ENCODE measurements at regions not wholly inside any gene's neighbourhood (a gene's known extent, or its start where the extent isn't known, plus 50 kb on each side); places are given as distances from the start of the nearest gene placed in this dataset.

DNA sequence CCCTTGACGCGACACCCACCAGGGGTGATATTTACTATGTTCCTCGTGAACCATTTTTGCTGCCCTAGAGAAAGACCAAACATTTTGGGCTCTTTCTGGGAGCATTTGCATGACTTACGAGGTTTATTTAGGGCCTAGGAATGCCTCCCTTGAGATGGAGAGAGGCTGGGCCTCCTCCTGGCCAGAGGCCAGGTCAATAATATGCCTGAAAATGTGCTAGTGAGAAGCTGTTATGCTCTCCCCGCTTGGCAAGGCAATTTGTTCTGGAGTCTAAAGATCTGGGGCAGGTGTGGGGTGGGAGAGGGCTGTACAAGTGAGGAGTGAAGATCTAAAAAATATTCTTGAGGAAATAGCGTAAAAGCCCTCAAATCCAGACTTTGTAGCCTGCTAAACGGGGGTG is 587.3 kb upstream of the CDH5 start:
- no peak for DNase-seq

DNA sequence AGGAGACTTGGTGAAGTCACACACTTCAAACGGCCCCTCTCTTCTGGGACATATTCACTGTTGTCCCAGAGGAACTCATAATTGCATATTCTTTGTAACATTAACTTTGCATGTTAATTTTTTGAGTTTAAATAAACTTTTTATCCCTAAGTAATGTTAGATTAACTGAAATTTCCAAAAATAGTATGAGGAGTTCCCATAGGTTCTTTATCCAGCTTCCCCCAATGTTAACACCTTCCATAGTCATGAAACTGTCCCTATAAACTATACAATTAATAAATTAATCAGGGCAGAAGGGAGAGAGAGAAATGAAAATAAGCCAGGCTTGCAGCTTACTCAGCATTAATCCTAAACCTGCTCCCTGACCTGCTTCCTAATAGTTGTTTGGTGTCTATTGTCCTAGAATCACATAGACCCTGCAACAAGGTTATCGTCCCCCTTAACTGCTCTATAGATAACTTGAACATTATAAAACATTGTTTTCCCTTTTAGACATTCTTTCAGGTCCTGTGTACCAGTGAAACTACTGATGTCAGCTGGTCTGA is 589.8 kb upstream of the CDH5 start:
- no peak for DNase-seq

DNA sequence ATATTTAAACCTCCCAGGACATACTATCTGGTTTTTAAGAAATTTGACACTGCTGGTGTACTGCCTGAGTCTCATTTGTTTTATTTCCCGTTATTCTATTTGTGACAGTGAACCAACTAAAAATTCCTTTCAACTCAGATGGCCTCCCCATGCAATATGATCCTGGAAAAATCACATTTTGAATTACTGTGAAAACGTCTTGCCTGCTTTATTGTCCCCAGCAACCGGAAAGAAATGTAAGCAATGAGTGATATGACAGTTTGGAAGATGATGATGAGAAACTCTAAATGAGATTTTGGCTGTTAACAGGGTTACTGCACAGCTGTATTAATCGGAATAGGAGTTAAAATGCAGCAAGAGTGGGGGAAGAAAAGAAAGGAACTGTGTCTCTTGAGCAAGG is 590.7 kb upstream of the CDH5 start:
- no peak for DNase-seq

DNA sequence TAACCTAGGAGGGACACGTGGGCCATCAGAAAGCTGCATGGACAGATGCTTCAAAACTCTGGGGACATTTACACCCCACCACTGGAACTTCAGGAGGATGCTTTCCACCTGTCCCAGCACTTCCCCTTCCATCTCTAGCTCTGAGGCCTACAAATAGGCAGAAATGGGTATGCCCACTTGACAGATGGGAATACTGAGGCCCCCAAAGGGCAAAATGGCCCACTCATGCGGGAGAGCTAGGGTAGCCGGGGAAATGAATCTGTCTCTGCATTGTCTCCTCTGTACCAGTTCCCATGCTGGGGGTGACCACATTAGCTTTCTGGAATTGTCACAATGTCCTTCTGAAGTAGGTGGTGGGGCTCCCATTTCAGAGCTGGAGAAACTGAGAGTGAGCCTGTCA is 592.1 kb upstream of the CDH5 start:
- DNase-seq = no peak

DNA sequence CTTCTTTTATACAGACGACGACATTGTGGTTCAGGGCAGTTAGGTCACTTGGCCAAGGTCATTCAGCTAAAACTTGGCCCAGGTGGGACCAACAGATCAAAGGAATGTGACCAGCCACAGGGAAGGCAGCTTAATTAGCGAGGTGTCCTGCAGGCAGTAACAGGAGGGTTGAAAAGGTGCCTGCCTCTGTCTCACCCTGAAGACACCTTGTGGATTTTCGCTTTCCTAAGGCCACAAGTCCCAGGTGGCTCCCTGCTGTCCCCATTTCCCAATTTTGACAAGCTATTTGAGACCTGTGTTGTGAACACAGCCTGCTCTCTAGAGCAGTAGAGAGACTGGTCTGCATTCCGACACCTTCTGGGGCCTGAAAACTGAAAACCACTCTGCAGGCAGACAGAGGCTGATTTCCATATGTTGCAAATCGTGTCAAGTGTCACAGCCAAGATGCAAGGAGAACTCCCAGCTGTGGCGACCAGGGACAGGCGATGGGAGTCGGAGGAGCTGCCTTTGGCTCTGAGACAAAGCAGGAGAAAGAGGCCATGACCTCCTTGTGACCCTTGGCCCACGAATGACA is 593.1 kb upstream of the CDH5 start:
- no peak for DNase-seq

DNA sequence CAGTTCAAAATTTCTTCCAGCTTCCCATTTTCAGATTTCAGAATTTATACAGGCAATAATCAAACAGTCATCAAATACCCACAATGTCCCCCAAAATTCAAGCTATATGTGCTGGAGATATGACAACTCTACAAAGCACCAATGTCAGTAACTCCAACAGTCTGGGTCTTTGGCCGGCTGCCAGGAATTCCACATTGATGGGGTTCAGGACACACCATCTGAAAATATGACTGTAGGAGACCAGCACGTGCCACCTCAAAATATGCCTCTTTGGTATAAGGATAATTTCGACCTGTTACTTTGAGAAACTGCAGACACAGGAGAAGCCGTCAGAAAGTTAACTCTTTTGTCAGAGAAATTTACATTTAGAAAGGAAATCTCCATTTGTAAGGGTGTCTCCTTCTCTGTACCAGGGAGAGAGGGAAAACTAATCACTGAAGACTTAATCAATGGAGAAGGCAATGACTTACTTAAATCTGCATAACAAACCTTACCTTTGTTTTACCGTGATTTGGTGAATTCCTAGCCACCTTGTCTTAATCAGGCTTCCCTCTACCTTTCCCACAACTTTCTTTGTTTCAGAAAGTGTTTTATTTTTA is 594.3 kb upstream of the CDH5 start:
- no peak for DNase-seq

DNA sequence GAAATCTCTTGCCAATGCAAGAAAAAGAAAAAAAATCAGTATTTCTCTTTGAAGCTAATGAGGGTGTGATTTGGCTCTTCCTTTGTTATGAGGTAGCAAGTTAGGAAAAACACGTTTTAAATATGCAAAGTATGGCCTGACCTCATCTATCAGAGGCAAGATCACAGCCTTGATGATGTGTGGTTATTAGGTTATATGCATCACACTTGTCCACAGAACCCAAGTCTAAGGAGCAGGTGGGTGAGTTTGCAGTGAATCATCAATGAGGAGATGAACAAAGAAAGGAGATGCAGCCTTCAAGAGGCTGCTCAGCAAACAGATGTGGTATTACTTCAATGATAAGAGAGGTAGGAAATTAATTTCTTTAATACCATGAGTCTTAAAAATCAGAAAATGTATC is 594.8 kb upstream of the CDH5 start:
- no peak for DNase-seq

DNA sequence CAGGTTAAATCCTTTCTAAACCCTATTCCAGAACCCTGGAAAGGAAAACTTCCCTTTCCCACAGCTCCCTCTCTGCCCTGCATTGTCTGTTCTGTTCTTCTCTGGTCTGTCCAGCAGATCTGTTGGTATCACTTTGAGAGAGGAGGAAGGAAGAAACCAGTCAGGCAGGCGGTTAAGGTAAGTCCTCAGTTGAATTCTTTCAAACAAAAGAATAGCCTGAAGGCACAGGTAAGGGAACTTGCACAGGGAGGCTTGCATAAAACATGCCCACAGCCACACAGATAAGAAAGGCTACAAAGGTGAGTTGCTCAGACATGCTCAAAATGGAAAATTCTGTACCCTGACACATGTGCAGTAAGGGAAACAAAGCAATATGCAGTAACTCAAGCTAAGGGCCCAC is 595.7 kb upstream of the CDH5 start:
- DNase-seq = no peak

DNA sequence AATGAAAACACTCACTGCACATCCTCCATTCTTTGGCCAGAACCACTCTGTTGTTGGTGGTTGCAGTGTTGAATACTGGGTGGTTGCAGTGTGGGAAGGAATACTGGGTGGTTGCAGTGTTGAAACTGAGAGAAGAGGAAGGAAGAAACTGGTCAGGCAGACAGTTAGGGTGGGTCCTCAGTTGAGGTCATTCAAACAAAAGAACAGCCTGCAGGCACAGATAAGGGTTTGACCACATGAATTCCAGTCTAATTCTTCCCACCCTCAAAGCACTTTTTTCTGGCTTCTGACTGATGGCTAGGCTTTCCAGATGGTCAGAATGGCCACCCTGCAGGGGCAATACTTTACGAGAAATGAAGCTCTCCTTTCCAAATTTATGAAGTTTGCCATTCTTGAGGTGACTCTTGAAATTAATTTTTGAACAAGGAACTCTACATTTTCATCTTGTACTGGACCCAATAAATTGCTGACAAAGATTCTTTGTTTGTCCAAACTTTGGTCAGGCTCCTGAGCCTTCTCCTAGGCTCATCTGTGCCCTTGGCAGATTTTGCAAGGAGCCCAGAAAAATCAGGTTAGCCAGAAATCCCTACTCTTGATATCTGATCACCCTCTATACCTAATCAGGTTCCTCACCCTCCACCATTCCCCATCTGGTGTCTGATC is 596.6 kb upstream of the CDH5 start:
- DNase-seq = no peak

DNA sequence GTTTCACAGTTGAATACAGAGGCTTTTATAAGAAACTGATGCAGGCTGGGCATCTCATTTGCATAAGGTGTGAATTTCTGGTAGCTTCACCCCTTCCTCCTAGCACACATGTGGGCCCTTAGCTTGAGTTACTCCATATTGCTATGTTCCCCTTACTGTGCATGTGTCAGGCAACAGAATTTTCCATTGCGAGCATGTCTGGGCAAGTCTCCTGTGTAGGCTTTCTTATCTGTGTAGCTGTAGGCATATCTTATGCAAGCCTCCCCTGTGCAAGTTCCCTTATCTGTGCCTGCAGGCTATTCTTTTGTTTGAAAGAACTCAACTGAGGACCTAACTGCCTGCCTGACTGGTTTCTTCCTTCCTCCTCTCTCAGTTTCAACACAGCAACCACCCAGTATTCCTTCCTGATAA is 597.4 kb upstream of the CDH5 start:
- no peak for DNase-seq

DNA sequence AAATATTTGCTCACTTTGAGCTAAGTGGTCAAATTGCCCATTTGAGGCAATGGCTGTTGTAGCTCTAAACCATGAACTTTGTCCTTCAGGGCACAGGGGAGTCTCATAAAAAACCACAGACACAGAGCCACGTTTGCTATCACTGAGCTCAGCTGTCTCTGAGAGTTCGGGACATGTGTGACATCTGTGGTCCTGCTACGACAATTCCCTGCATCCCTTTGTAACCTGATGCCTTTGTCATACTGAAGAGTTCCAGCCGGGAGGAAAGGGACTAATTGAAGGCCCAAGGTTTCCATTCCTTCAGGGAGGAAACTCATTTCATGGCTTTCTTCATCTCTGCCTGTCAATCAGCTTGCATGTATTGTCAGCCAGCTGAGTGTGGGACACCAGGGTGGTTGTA is 599.4 kb upstream of the CDH5 start:
- no peak for DNase-seq

DNA sequence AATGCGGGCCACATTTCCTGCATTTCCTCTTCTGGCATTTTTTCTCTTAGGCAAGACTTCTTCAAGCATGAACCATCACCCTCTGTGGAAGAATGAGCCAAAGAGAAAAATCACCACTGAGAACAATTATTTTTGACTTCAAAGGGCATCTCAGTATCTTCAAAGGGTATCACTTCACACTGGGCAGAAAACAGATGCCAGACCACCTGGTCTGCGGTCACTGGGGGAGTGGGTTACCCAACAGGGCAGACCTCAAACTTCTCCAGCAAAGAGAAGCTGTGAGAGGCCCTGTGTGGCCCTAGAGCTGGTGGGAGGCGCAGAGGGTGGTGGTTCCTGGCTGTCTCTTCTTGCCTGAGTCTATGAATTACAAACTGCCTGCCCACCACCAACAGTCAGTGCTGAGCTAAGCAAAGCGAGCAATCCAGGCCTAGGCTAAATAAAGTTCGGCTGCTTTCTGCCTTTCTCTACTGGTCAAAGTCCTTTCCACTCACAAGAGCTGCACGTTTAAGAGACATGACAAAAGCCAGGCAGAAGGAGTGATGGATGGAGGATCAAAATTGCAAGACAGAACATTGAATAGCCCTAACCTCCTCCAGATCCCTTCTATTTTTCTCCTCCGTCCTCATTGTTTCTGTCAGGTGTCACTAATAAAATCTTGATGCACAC is 602.7 kb upstream of the CDH5 start:
- DNase-seq = no peak

DNA sequence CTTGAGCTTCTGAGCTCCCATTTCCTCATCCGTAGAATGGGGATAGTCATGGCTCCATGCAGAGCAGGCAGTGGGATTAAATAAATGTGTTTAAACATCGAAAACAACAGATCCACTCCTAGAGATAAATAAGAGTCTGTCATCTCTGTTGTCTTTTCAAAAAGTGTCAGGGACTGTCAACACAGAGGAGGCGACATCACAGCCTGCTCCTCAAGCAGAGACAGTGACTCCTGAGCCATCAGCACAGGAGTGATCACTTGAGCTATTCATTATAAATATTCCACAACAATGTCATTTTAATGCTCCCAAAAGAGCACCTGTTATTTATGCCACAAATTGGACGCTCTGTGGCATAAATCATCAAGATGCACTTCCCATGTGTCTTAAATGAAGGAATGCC is 605.6 kb upstream of the CDH5 start:
- DNase-seq = no peak

DNA sequence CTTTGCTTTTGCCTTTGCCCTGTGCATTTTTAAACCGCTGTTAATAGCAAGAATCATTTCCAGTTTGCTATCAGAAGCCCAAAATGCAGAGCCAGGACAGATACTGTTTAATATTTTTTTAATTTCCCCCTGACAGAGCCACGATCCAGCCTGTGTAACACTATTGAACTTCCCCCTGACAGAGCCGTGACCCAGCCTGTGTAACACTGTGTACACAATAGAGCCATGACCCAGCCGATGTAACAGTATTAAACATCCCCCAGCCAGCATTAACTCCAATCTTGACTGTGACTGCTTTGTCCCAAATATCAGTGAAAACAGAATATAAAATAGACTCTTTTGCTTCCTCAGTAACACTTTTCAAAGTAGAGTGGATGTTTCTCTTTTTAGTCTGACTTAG is 607.9 kb upstream of the CDH5 start:
- DNase-seq = no peak

DNA sequence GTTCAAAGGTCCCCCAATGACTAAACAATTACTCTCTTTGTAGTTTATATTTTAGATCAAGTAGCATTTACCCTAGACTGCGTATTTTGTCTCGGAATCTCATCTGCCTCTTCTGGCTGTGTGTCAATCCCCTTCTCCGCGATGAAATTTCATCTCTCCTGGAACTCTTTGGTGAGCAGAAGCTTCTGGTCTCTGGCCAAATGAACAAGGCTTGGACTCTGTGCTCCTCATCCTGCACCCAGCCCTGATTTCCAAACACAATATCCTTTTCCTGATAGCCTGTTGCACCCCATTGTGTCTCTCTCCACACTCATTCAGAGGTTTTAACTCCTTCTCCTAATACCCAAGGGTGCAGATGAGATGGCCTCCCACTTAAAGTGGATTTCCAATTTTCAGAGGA is 609.4 kb upstream of the CDH5 start:
- no peak for DNase-seq

DNA sequence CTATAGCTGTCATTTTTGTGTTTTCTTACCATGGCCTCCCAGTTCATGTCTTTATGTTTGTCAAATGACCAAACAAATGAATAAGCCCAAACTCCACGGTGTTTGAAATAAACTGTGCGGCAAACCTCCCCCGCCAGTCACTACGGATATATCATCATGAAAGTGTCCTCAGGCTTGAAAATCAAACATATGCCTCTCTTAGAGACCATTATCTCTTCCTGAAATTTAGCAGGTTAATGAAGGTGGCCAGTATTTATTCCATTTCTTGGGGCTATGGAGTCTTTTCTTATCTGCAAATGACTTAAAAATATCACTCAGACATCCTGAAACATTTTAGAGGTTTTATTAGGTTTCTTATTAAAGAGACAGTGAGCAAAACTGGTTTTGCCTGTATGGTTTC is 610.3 kb upstream of the CDH5 start:
- no peak for DNase-seq

DNA sequence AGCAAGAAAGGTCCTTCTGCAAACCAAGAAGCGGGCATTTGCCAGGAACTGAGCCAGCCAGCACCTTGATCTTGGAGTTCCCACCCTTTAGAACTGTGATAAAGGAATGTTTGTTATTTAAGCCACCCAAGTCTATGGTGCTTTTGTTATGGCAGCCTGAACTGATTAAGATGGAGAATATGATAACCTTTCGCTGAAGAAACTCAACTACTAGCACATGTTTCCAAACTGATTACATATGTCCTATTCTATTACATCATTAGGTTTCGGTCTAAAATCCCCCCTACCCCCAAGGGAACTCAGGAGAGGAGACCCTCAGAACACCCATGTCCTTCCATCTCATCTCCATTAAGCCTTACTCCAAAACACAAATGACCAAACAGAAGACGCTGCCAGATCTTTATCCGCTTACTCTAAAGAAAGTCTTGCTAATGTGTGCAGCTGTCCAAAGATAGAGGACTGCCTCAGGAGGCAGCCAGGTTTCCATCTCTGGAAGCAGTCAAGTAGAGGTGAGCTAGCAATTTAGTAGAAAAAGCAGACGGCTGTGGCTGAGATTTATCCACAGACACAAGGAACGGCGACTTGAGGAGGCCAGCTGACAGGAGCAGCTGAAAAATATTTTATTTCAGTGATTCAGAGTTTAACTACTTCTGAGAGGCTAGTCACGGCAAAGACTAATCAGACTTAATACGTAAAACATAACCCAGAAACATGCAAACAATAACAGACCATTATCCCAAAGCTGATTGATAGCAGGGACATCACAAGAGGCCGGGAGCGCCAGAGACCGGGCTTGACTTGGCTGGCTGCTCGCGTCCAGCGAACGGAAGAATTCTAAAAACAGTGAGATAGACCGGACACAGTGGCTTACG is 611.4 kb upstream of the CDH5 start:
- no peak for DNase-seq

DNA sequence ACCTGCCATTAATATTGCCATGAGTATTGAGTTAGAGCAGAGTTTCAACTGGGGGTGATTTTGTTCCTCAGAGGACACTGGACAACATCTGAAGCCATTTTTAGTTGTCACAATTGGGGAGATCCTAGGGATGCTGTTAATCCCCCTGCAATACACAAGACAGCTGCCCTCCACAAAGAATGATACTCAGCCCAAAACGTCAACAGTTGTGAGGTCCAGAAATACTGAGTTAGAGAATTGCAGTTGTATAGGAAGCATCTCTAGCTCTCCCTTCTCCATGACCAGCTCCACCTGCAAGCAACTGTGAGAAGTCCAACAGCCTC is 614.0 kb upstream of the CDH5 start:
- DNase-seq = no peak

DNA sequence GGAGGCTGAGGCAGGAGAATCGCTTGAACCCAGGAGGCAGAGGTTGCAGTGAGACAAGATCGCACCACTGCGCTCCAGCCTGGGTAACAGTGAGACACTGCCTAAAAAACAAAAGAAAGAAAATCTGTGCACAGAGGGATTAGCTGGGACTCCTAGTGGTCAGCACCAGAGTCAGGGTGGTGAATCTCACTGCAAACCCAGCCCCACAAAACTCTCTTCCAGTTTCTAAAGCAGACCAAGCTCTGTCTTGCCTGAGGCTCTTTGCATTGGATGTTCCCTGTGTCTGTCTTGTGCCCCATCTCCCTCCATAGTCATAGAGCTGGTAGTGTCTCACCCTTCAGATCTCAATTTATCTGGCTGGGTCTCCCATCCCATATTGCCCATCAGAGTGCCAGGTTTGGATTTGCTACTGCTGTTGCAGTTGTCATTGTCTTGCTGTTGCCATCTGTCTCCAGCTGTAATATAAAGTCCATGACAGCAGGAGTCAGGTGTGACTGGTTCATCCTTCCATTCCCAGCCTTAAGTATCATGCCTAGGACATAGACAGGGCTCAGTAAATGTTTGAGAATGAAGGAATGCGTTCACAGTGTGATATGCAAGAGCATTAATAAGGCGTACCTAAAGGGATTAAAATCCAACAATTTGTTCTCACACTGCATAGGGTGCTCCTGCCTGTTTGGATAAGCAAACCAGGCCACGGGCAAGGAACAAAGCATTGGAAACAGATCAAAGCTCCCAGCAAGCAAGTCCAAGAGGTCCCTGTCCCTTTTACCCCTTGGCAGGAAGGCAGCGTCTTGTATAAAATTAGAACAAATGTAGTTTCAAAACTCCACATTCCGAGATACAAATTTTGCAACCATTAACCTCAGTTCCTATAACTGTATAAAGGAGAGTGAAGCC is 614.6 kb upstream of the CDH5 start:
- DNase-seq = no peak

DNA sequence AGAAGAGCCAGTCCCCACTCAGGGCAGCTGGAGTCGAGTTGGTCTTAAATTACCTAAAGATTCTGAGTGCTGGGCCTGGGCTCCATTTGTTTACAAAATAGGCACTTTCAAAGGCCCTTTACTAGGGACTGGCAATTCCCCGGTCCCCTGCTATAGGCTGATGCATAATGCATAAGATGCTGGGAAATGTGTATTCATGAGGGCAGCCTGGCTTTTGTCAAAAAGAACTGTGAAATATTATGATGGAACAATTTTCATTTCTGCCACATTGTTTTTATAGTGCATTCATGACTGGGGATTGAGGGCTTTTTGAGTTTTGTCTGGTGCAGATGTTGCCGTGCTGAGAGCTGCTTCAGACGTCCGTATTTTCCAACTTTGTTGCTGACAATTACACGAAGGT is 617.0 kb upstream of the CDH5 start:
- DNase-seq = no peak

DNA sequence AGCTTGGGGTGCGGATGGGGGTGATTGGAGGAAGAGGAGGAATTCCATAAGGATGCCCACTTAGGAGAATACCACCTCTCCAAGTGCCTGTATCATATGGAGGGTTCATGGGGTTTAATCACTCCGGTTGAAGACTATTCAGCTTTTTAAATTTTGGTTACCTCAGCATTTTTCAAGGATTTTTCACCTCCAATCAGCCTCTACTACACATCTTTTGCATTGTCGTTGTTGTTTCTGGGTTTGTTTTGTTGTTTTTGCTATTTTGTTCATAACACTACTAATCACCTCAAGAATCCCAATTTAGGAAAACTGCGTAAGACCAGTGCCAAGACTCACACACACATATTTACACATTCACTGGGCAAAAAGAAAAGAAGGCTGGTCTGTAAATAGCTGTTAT is 619.5 kb upstream of the CDH5 start:
- no peak for DNase-seq

DNA sequence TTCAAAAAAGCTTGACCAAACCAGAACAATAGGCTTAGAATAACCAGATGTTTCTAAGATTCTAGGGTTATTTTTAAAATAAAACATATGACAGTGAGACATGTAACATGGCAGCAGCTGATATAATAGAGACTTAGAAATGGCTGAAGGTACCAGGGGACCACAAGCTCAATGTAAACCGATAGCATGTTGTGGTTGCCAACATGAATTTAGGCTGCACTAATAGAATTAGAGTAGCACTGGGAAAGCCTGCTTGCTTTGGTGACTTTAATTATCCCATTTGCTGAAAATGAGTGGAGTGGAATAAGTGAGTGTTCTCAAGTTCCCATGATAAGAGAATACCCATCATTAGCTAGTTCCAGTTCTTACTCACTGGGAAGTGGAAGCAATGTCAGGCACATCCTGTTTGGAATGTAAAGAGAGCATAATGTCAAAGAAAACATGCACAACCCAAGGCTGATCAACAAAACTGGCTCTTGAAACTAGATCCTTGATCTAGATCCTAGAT is 621.2 kb upstream of the CDH5 start:
- no peak for DNase-seq
